ENCODE measurements at regions not wholly inside any gene's neighbourhood (a gene's known extent, or its start where the extent isn't known, plus 50 kb on each side); places are given as distances from the start of the nearest gene placed in this dataset.

DNA sequence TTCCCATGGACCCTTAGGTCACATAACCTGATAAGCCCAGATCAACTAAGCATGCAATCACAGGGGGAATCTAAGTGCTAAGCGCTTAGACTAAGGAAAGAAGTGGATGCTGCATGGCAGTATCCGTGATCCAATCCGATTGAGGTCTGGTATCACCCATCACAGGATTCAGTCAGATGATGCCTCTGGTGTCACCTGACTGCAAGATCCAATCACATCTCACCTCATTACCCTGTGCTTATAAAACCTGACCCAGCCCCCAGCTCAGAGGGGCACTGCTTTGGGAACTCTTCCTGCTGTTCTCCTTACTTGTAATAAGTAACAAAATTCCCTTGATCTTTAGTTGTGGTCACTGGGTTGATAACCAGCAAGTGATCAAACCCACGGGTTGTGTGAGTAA, 84.7 kb upstream of the TMEM168 start:
- Histone ChIP-seq H3K27me3 (ENCODE audit: control insufficient read depth, insufficient read depth, low read length) (no peaks in the 10 kb centered on the region), H3K4me3 (ENCODE audit: low read depth, low read length) (no peak overlapping the region), H3K4me1 (no peaks in the 10 kb centered on the region), H3K9ac (no peak overlapping the region), H2AFZ (no peak overlapping the region), H3K9me3 (ENCODE audit: control insufficient read depth, low read length) (no peaks in the 10 kb centered on the region), H3K36me3 (ENCODE audit: control insufficient read depth, insufficient read depth, low read length) (no peaks in the 10 kb centered on the region), H3K4me2 (ENCODE audit: low read length) (no peak overlapping the region), H3K79me2 (peaks cover 2% of the 10 kb centered on the region), H3K27ac (no peak overlapping the region)
- TF ChIP-seq, protein P1, sequence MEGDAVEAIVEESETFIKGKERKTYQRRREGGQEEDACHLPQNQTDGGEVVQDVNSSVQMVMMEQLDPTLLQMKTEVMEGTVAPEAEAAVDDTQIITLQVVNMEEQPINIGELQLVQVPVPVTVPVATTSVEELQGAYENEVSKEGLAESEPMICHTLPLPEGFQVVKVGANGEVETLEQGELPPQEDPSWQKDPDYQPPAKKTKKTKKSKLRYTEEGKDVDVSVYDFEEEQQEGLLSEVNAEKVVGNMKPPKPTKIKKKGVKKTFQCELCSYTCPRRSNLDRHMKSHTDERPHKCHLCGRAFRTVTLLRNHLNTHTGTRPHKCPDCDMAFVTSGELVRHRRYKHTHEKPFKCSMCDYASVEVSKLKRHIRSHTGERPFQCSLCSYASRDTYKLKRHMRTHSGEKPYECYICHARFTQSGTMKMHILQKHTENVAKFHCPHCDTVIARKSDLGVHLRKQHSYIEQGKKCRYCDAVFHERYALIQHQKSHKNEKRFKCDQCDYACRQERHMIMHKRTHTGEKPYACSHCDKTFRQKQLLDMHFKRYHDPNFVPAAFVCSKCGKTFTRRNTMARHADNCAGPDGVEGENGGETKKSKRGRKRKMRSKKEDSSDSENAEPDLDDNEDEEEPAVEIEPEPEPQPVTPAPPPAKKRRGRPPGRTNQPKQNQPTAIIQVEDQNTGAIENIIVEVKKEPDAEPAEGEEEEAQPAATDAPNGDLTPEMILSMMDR (IDR thresholded peaks at IDR 0.05) = no peak

DNA sequence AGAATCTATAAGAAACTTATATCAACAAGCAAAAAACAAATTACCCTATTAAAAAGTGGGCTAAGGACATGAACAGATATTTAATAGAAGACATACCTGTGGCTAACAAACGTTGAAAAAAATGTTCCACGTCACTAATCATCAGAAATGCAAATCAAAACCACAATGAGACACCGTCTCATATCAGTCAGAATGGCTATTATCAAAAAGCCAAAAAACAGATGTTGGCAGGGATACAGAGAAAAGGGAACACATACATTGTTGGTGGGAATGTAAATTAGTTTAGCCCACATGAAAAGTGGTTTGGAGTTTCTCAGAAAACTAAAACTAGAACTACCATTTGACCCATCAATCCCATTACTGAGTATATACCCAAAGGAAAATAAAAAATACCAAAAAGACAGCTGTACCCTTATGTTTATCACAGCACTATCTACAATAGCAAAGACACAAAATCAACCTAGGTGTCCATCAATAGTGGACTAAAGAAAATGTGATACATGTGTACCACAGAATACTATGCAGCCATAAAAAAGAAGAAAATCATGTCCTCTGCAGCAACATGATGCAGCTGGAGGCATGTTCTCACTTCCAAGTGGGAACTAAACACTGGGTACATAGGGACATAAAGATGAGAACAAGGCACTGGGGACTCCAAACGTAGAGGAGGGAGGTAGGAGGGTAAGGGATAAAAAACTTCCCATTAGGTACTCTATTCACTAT, 83.8 kb upstream of the TMEM168 start:
- Histone ChIP-seq H3K79me2 (peaks cover 8% of the 10 kb centered on the region), H2AFZ (no peak overlapping the region), H3K9ac (no peak overlapping the region), H3K9me3 (ENCODE audit: control insufficient read depth, low read length) (no peaks in the 10 kb centered on the region), H3K36me3 (ENCODE audit: control insufficient read depth, insufficient read depth, low read length) (no peaks in the 10 kb centered on the region), H3K4me2 (ENCODE audit: low read length) (no peak overlapping the region), H3K4me3 (ENCODE audit: low read depth, low read length) (no peak overlapping the region), H3K27me3 (ENCODE audit: control insufficient read depth, insufficient read depth, low read length) (no peaks in the 10 kb centered on the region), H3K4me1 (peaks cover 4% of the 10 kb centered on the region), H3K27ac (no peak overlapping the region)
- TF ChIP-seq, protein P1 (IDR thresholded peaks at IDR 0.05) = no peak

DNA sequence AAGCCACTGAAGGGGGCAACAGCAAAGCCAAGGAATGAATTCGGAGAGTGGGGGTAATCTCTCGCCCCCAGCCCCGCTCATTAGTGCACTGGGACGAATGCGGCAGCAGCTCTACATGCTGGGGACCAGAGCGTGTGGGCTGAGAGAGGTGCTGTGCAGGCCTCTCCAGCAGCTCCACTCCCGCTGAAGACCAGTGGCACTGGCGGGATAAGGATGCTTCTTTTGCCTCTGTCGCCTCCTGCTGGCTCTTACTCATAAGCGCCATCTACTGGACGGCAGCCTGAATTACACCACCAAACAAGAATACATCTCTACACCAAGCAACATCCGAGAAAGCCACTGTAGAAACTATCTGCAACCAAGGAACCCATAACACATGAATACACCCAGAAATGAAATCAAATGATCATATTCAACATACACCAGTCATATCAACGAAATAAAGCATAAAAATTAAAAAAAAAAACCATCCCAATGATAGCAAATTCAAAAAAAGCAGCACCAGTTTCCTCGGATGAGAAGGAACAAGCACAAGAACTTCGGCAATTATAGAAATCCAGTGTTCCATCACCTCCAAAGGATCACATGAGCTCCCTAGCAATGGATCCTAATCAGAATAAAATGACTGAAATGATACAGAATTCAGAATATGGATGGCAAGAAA, 79.0 kb upstream of the TMEM168 start:
- Histone ChIP-seq H3K36me3 (ENCODE audit: control insufficient read depth, insufficient read depth, low read length) (no peaks in the 10 kb centered on the region), H3K4me1 (peaks cover 9% of the 10 kb centered on the region), H3K9ac (no peak overlapping the region), H3K27ac (peak overlapping the region; percentile 33), H3K4me2 (ENCODE audit: low read length) (no peak overlapping the region), H3K79me2 (peaks cover 8% of the 10 kb centered on the region), H3K9me3 (ENCODE audit: control insufficient read depth, low read length) (no peaks in the 10 kb centered on the region), H3K27me3 (ENCODE audit: control insufficient read depth, insufficient read depth, low read length) (no peaks in the 10 kb centered on the region), H3K4me3 (ENCODE audit: low read depth, low read length) (no peak overlapping the region), H2AFZ (no peak overlapping the region)
- TF ChIP-seq, protein P1 (IDR thresholded peaks at IDR 0.05) = peak; percentile 86

DNA sequence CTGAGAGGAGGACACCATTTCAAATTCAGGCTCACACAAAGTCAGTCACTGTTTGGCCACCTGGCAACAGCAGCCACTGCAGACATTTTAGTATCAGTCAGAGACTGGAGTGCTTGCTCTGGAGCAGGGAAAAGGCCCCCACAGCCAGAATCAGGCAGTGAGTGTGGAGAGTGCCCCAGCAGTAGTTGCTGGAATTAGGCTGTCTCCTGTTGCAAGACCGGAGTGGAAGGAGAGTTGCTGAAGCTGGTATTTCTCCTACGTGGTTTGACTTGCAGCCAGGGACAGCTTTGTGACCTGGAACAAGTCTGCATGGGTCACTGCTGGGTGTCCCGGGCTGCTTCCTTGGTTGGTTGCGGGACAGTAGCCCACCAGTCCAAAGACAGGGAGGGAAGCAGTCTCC, 78.4 kb upstream of the TMEM168 start:
- H3K4me3 ChIP-seq (ENCODE audit: low read depth, low read length) = no peak overlapping the region

More for the DNA sequence above, 78.4 kb upstream of the TMEM168 start:
- Histone ChIP-seq H3K4me1 (peaks cover 9% of the 10 kb centered on the region), H3K4me2 (ENCODE audit: low read length) (no peak overlapping the region), H3K27ac (peak overlapping the region; percentile 33), H3K27me3 (ENCODE audit: control insufficient read depth, insufficient read depth, low read length) (no peaks in the 10 kb centered on the region), H3K9ac (no peak overlapping the region), H3K9me3 (ENCODE audit: control insufficient read depth, low read length) (no peaks in the 10 kb centered on the region), H3K36me3 (ENCODE audit: control insufficient read depth, insufficient read depth, low read length) (no peaks in the 10 kb centered on the region), H2AFZ (peak overlapping the region; percentile 4), H3K79me2 (peaks cover 9% of the 10 kb centered on the region)
- TF ChIP-seq, protein P1 (IDR thresholded peaks at IDR 0.05) = no peak

Data from parathyroid adenoma (tissue), 2 donors.